ENCODE measurements at regions not wholly inside any gene's neighbourhood (a gene's known extent, or its start where the extent isn't known, plus 50 kb on each side); places are given as distances from the start of the nearest gene placed in this dataset.

- ChIA-PET POLR2A (no interaction called here), CTCF (interaction anchor here in 1 of 2 donors (0.8 kb wide), 1 partner anchor 20 kb away, joined by 3 read pairs; no protein-coding TSS in a partner anchor)
- Mint-ChIP-seq H3K9me3 (no peaks in the 10 kb centered on the region), H3K27ac (peak overlapping the region; percentile 27 to 66), H3K36me3 (no peaks in the 10 kb centered on the region), H3K27me3 (no peaks in the 10 kb centered on the region), H3K4me1 (peaks cover 41 to 64% (median 63%) of the 10 kb centered on the region in 3 donors), H3K4me3 (no peak overlapping the region)
- Histone ChIP-seq H3K4me1 (ENCODE audit: control insufficient read depth in 1 of 2, extremely low read depth in 1 of 2, insufficient read depth in 2 of 2, low read length in 2 of 2) (peaks cover 18 to 59% of the 10 kb centered on the region in 2 experiments), H3K36me3 (ENCODE audit: control insufficient read depth in 2 of 2, extremely low read depth in 1 of 2, insufficient read depth in 1 of 2, low read length in 1 of 2) (no peaks in the 10 kb centered on the region), H3K27ac (ENCODE audit: low read length) (no peak overlapping the region), H3K27me3 (replicated peaks in 1 of 2; ENCODE audit: control insufficient read depth in 2 of 2, extremely low read depth in 1 of 2, insufficient read depth in 2 of 2, low read length in 1 of 2) (no peaks in the 10 kb centered on the region), H3K9me3 (no peaks in the 10 kb centered on the region), H3K4me3 (ENCODE audit: control insufficient read depth in 1 of 2, extremely low read depth in 1 of 2, low read length in 1 of 2) (no peak overlapping the region)
- DNase-seq = peak in 1 of 35 experiments; percentile 3
- 100% methylated on average over 9 of the region's 9 CpGs for WGBS (ENCODE audit: insufficient coverage)
- ATAC-seq (replicated peaks in 1 of 4) = no peak
Observed at GRCh38 chr17:77345260-77345910, 204.6 kb downstream of the SEC14L1 start.

GRCh38 chr17:77346765-77347164 lies 206.0 kb downstream of the SEC14L1 start:
- Mint-ChIP-seq H3K27ac (no peak overlapping the region), H3K36me3 (no peaks in the 10 kb centered on the region), H3K27me3 (no peaks in the 10 kb centered on the region), H3K4me3 (no peak overlapping the region), H3K4me1 (peaks cover 40 to 66% (median 65%) of the 10 kb centered on the region in 3 donors), H3K9me3 (no peaks in the 10 kb centered on the region)
- WGBS (ENCODE audit: insufficient coverage) = 100% methylated on average over 1 of the region's 3 CpGs
- ChIA-PET POLR2A (no interaction called here), CTCF (interaction anchor here in 1 of 2 donors (0.5 to 1.0 kb wide), 3 partner anchors 13 to 193 kb away, joined by 3 to 5 read pairs (median 3); no protein-coding TSS in a partner anchor)
- no peaks in the 10 kb centered on the region for H3K36me3 ChIP-seq (ENCODE audit: control insufficient read depth in 2 of 2, extremely low read depth in 1 of 2, insufficient read depth in 1 of 2, low read length in 1 of 2)
- H3K27ac ChIP-seq (ENCODE audit: low read length) = no peak overlapping the region
- no peak for ATAC-seq (replicated peaks in 1 of 4)
- H3K4me3 ChIP-seq (ENCODE audit: control insufficient read depth in 1 of 2, extremely low read depth in 1 of 2, low read length in 1 of 2) = no peak overlapping the region
- no peaks in the 10 kb centered on the region for H3K27me3 ChIP-seq (replicated peaks in 1 of 2; ENCODE audit: control insufficient read depth in 2 of 2, extremely low read depth in 1 of 2, insufficient read depth in 2 of 2, low read length in 1 of 2)
- peaks cover 28 to 59% of the 10 kb centered on the region in 2 experiments for H3K4me1 ChIP-seq (ENCODE audit: control insufficient read depth in 1 of 2, extremely low read depth in 1 of 2, insufficient read depth in 2 of 2, low read length in 2 of 2)
- no peak for DNase-seq
- no peaks in the 10 kb centered on the region for H3K9me3 ChIP-seq

DNA sequence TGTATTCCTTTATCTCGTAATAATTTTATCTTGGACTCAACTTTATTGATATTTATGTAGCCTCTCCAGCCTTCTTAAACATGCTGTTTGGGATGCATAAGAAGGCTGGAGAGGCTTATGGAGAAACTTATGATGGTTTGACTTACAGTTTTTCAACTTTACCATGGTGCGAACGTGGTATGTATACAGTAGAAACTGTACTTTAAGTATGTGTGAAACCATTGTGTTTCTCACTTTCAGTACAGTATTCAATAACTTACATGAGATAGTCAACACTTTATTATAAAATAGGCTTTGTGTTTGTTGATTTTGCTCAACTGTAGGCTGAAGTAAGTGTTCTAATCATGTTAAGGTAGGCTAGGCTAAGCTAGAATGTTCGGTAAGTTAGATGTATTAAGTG lies 206.8 kb downstream of the SEC14L1 start:
- Histone ChIP-seq H3K27ac (ENCODE audit: low read length) (no peak overlapping the region), H3K36me3 (ENCODE audit: control insufficient read depth in 2 of 2, extremely low read depth in 1 of 2, insufficient read depth in 1 of 2, low read length in 1 of 2) (no peaks in the 10 kb centered on the region), H3K4me3 (ENCODE audit: control insufficient read depth in 1 of 2, extremely low read depth in 1 of 2, low read length in 1 of 2) (no peak overlapping the region), H3K4me1 (ENCODE audit: control insufficient read depth in 1 of 2, extremely low read depth in 1 of 2, insufficient read depth in 2 of 2, low read length in 2 of 2) (peaks cover 24 to 53% of the 10 kb centered on the region in 2 experiments), H3K27me3 (replicated peaks in 1 of 2; ENCODE audit: control insufficient read depth in 2 of 2, extremely low read depth in 1 of 2, insufficient read depth in 2 of 2, low read length in 1 of 2) (no peaks in the 10 kb centered on the region), H3K9me3 (no peaks in the 10 kb centered on the region)
- Mint-ChIP-seq H3K9me3 (no peaks in the 10 kb centered on the region), H3K4me1 (peaks cover 33 to 62% (median 59%) of the 10 kb centered on the region in 3 donors), H3K36me3 (no peaks in the 10 kb centered on the region), H3K4me3 (no peak overlapping the region), H3K27me3 (no peaks in the 10 kb centered on the region), H3K27ac (no peak overlapping the region)
- ATAC-seq (replicated peaks in 1 of 4) = no peak
- DNase-seq = no peak
- WGBS (ENCODE audit: insufficient coverage) = no CpG with 5 or more reads among the region's 4 CpGs
- POLR2A ChIA-PET = no interaction called here
- CTCF ChIA-PET = interaction anchor here (0.6 to 1.1 kb wide), 4 partner anchors 8 to 1240 kb away, joined by 3 to 7 read pairs (median 4); no protein-coding TSS in a partner anchor

GRCh38 chr17:77349976-77350830 lies 209.4 kb downstream of the SEC14L1 start:
- no peaks in the 10 kb centered on the region for H3K27me3 Mint-ChIP-seq
- peaks cover 20 to 55% (median 52%) of the 10 kb centered on the region in 3 donors for H3K4me1 Mint-ChIP-seq
- Histone ChIP-seq H3K4me3 (ENCODE audit: control insufficient read depth in 1 of 2, extremely low read depth in 1 of 2, low read length in 1 of 2) (no peak overlapping the region), H3K4me1 (ENCODE audit: control insufficient read depth in 1 of 2, extremely low read depth in 1 of 2, insufficient read depth in 2 of 2, low read length in 2 of 2) (peaks cover 15 to 35% of the 10 kb centered on the region in 2 experiments), H3K27me3 (replicated peaks in 1 of 2; ENCODE audit: control insufficient read depth in 2 of 2, extremely low read depth in 1 of 2, insufficient read depth in 2 of 2, low read length in 1 of 2) (no peaks in the 10 kb centered on the region), H3K27ac (ENCODE audit: low read length) (no peak overlapping the region), H3K36me3 (ENCODE audit: control insufficient read depth in 2 of 2, extremely low read depth in 1 of 2, insufficient read depth in 1 of 2, low read length in 1 of 2) (no peaks in the 10 kb centered on the region), H3K9me3 (no peaks in the 10 kb centered on the region)
- no peaks in the 10 kb centered on the region for H3K9me3 Mint-ChIP-seq
- DNase-seq (peak in 1 of 35 experiments; percentile 21), ATAC-seq (replicated peaks in 1 of 4) (no peak)
- 100% methylated on average over 2 of the region's 12 CpGs for WGBS (ENCODE audit: insufficient coverage)
- peak overlapping the region in 1 of 3 donors; percentile 59 for H3K4me3 Mint-ChIP-seq
- CTCF ChIA-PET = interaction anchor here in 1 of 2 donors (0.5 kb wide), 1 partner anchor 61 kb away, joined by 3 read pairs; no protein-coding TSS in a partner anchor
- POLR2A ChIA-PET = interaction anchor here (0.6 kb wide), 2 partner anchors 48 to 528 kb away, joined by 3 to 4 read pairs; no protein-coding TSS in a partner anchor
- no peaks in the 10 kb centered on the region for H3K36me3 Mint-ChIP-seq
- no peak overlapping the region for H3K27ac Mint-ChIP-seq

DNA sequence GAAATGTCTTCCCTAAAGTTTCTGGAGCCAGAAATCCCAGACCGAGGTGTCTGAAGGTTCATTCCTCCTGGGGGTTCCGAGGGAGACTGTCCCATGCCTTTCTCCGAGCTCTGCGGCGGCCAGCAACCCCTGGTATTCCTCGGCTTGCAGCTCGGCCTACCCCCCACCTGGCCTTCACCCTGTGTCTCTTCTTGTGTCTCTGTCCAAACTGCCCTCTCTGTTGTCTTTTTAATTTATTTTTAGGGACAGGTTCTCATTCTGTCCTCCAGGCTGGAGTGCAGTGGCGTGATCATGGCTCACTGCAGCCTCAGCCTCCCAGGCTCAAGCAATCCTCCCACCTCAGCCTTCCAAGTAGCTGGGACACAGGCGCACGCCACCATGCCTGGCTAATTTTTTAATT lies 211.7 kb downstream of the SEC14L1 start:
- WGBS (ENCODE audit: insufficient coverage) = 100% methylated on average over 6 of the region's 10 CpGs
- ChIA-PET POLR2A (no interaction called here), CTCF (no interaction called here)
- Mint-ChIP-seq H3K4me1 (peaks cover 24 to 58% (median 57%) of the 10 kb centered on the region in 3 donors), H3K9me3 (no peaks in the 10 kb centered on the region), H3K4me3 (peak overlapping the region in 1 of 3 donors; percentile 6), H3K36me3 (no peaks in the 10 kb centered on the region), H3K27me3 (no peaks in the 10 kb centered on the region), H3K27ac (no peak overlapping the region)
- no peaks in the 10 kb centered on the region for H3K36me3 ChIP-seq (ENCODE audit: control insufficient read depth in 2 of 2, extremely low read depth in 1 of 2, insufficient read depth in 1 of 2, low read length in 1 of 2)
- H3K4me3 ChIP-seq (ENCODE audit: control insufficient read depth in 1 of 2, extremely low read depth in 1 of 2, low read length in 1 of 2) = no peak overlapping the region
- H3K27ac ChIP-seq (ENCODE audit: low read length) = no peak overlapping the region
- H3K4me1 ChIP-seq (ENCODE audit: control insufficient read depth in 1 of 2, extremely low read depth in 1 of 2, insufficient read depth in 2 of 2, low read length in 2 of 2) = peaks cover 15 to 34% of the 10 kb centered on the region in 2 experiments
- ATAC-seq (replicated peaks in 1 of 4) = no peak
- peak in 1 of 35 experiments; percentile 2 for DNase-seq
- H3K27me3 ChIP-seq (replicated peaks in 1 of 2; ENCODE audit: control insufficient read depth in 2 of 2, extremely low read depth in 1 of 2, insufficient read depth in 2 of 2, low read length in 1 of 2) = no peaks in the 10 kb centered on the region
- H3K9me3 ChIP-seq = no peaks in the 10 kb centered on the region

- Mint-ChIP-seq H3K27ac (no peak overlapping the region), H3K9me3 (no peaks in the 10 kb centered on the region), H3K36me3 (no peaks in the 10 kb centered on the region), H3K4me3 (peak overlapping the region in 1 of 3 donors; percentile 6), H3K27me3 (no peaks in the 10 kb centered on the region), H3K4me1 (peaks cover 28 to 62% (median 61%) of the 10 kb centered on the region in 3 donors)
- Histone ChIP-seq H3K27ac (ENCODE audit: low read length) (no peak overlapping the region), H3K27me3 (replicated peaks in 1 of 2; ENCODE audit: control insufficient read depth in 2 of 2, extremely low read depth in 1 of 2, insufficient read depth in 2 of 2, low read length in 1 of 2) (no peaks in the 10 kb centered on the region), H3K4me1 (ENCODE audit: control insufficient read depth in 1 of 2, extremely low read depth in 1 of 2, insufficient read depth in 2 of 2, low read length in 2 of 2) (peaks cover 15 to 34% of the 10 kb centered on the region in 2 experiments), H3K4me3 (ENCODE audit: control insufficient read depth in 1 of 2, extremely low read depth in 1 of 2, low read length in 1 of 2) (no peak overlapping the region), H3K9me3 (no peaks in the 10 kb centered on the region), H3K36me3 (ENCODE audit: control insufficient read depth in 2 of 2, extremely low read depth in 1 of 2, insufficient read depth in 1 of 2, low read length in 1 of 2) (no peaks in the 10 kb centered on the region)
- peak in 1 of 35 experiments; percentile 4 for DNase-seq
- no peak for ATAC-seq (replicated peaks in 1 of 4)
- POLR2A ChIA-PET = no interaction called here
- CTCF ChIA-PET = no interaction called here
- WGBS (ENCODE audit: insufficient coverage) = 95% methylated on average over 4 of the region's 6 CpGs
Observed at GRCh38 chr17:77352996-77353395, 212.2 kb downstream of the SEC14L1 start.
